Spinal cord (tissue), 9 donors: ENCODE measurements at regions not wholly inside any gene's neighbourhood (a gene's known extent, or its start where the extent isn't known, plus 50 kb on each side); places are given as distances from the start of the nearest gene placed in this dataset.

Experiments used
- DNase-seq, 6 donors: peaks; one replicate each; pipeline versions ENCODE4 v3.0.0 to v3.0.0-alpha.2; 2013 to 2015; ENCODE audit warnings: low spot score in 6 of 6, low read depth in 4 of 6
- H3K27ac ChIP-seq: one replicate; pipeline ENCODE4 v1.5.1; 2013; ENCODE audit warnings: low read depth, low read length, control low read depth
- H3K27me3 ChIP-seq: one replicate; pipeline ENCODE4 v1.6.1; 2013; ENCODE audit warnings: low read length; ENCODE audit not compliant: control insufficient read depth, insufficient read depth
- H3K36me3 ChIP-seq: one replicate; pipeline ENCODE4 v1.6.1; 2013; ENCODE audit warnings: low read length; ENCODE audit not compliant: control insufficient read depth, insufficient read depth
- H3K4me1 ChIP-seq: one replicate; pipeline ENCODE4 v1.6.1; 2013; ENCODE audit warnings: low read length; ENCODE audit not compliant: control insufficient read depth, insufficient read depth
- H3K4me3 ChIP-seq: one replicate; pipeline ENCODE4 v1.5.1; 2013; ENCODE audit warnings: low read depth, low read length, control low read depth
- H3K9me3 ChIP-seq: one replicate; pipeline ENCODE4 v1.6.1; 2013; ENCODE audit warnings: low read length; ENCODE audit not compliant: control insufficient read depth, insufficient read depth
- WGBS: methylation state at CpG from one replicate; pipeline ENCODE4 v1.1.5; 2013; ENCODE audit warnings: missing lambda C conversion rate; ENCODE audit not compliant: insufficient coverage; 5-methylcytosine and 5-hydroxymethylcytosine counted together
- donor health status: healthy.

- Histone ChIP-seq H3K27ac (no peak overlapping the region), H3K9me3 (no peaks in the 10 kb centered on the region), H3K27me3 (no peaks in the 10 kb centered on the region), H3K4me3 (no peak overlapping the region), H3K4me1 (peaks cover 6% of the 10 kb centered on the region), H3K36me3 (no peaks in the 10 kb centered on the region)
- no peak for DNase-seq
- WGBS, result 85% methylated on average over 2 of the region's 8 CpGs
Measured at GRCh38 chr5:115469904-115470516, 74.6 kb downstream of the FEM1C start.

- Histone ChIP-seq H3K27me3 (no peaks in the 10 kb centered on the region), H3K27ac (no peak overlapping the region), H3K4me3 (no peak overlapping the region), H3K36me3 (no peaks in the 10 kb centered on the region), H3K9me3 (no peaks in the 10 kb centered on the region), H3K4me1 (peaks cover 2% of the 10 kb centered on the region)
- DNase-seq, result no peak
Measured at GRCh38 chr5:115467628-115468027, 76.9 kb downstream of the FEM1C start.

DNA sequence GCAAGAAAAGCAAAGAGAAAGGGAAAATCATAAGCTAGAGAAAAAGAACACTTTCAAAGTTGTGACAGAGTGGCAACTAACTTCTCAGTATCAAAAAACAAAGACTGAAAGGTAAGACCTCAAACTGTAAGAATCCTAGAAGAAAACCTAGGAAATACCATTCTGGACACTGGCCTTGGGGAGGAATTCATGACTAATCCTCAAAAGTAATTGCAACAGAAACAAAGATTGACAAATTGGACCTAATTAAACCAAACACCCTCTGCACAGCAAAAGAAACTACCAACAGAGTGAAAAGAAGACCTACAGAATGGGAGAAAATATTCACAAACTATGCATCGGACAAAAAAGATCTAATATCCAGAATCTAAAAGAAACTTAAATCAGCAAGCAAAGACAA is 79.1 kb downstream of the FEM1C start:
- Histone ChIP-seq H3K4me3 (no peak overlapping the region), H3K9me3 (no peaks in the 10 kb centered on the region), H3K27me3 (no peaks in the 10 kb centered on the region), H3K36me3 (no peaks in the 10 kb centered on the region), H3K27ac (no peak overlapping the region), H3K4me1 (no peaks in the 10 kb centered on the region)
- DNase-seq, result no peak
- 100% methylated on average over 1 of the region's 1 CpG for WGBS

- H3K9me3 ChIP-seq, result no peaks in the 10 kb centered on the region
- H3K4me1 ChIP-seq, result no peaks in the 10 kb centered on the region
- no peaks in the 10 kb centered on the region for H3K27me3 ChIP-seq
- no peaks in the 10 kb centered on the region for H3K36me3 ChIP-seq
- H3K27ac ChIP-seq, result no peak overlapping the region
- H3K4me3 ChIP-seq, result no peak overlapping the region
- no CpG with 5 or more reads among the region's 1 CpG for WGBS
- DNase-seq, result peak in 2 of 6 donors; percentile 52 to 54
Measured at GRCh38 chr5:115463983-115464382, 80.6 kb downstream of the FEM1C start.

DNA sequence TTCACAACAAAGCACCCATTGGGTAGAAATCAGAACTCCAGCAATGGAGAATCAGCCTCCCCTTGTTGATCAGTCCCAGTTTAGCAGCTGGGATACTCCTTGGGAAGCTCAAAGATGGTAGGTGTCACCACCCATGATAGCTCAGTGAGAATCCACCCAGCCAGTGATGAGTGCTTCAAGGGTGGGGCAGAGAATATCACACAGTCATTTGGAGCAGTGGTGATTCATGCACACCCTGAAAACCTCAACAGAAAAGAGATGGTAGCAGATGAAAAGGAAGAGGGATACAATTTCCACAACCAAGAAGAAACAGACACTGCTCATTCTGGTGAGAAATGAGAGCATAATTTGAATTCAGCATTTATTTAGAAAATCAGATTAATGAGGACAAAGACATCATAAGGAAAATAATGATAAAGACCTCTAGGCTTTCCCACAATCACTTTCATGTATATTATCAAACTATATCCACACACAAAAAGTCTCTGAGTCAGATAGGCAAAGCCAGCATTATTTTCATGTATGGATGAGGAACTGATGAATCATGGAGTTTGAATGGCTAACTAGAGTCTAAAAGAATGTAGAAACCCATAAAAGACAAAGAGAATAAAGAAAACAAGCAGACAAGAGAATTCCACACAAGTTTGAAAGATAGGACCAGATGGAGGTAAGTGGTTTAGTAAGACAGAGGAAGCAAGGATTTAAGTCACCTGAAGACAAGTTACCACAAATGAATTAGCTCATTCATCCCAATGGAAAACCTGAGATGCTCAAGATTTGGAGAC is 82.9 kb downstream of the FEM1C start:
- Histone ChIP-seq H3K9me3 (no peaks in the 10 kb centered on the region), H3K27ac (no peak overlapping the region), H3K36me3 (no peaks in the 10 kb centered on the region), H3K4me1 (no peaks in the 10 kb centered on the region), H3K27me3 (no peaks in the 10 kb centered on the region), H3K4me3 (no peak overlapping the region)
- DNase-seq, result no peak

GRCh38 chr5:115461093-115461492 is 83.5 kb downstream of the FEM1C start:
- H3K4me1 ChIP-seq, result no peaks in the 10 kb centered on the region
- H3K27ac ChIP-seq, result no peak overlapping the region
- 100% methylated on average over 2 of the region's 4 CpGs for WGBS
- H3K36me3 ChIP-seq, result no peaks in the 10 kb centered on the region
- no peak overlapping the region for H3K4me3 ChIP-seq
- H3K9me3 ChIP-seq, result no peaks in the 10 kb centered on the region
- H3K27me3 ChIP-seq, result no peaks in the 10 kb centered on the region
- DNase-seq, result no peak

- 87% methylated on average over 2 of the region's 2 CpGs for WGBS
- Histone ChIP-seq H3K4me1 (no peaks in the 10 kb centered on the region), H3K9me3 (no peaks in the 10 kb centered on the region), H3K36me3 (no peaks in the 10 kb centered on the region), H3K27ac (no peak overlapping the region), H3K4me3 (no peak overlapping the region), H3K27me3 (no peaks in the 10 kb centered on the region)
- DNase-seq, result no peak
Measured at GRCh38 chr5:115460472-115460871, 84.1 kb downstream of the FEM1C start.

GRCh38 chr5:115459855-115460341 is 84.7 kb downstream of the FEM1C start:
- WGBS, result 88% methylated on average over 1 of the region's 1 CpG
- no peak overlapping the region for H3K27ac ChIP-seq
- H3K4me3 ChIP-seq, result no peak overlapping the region
- no peaks in the 10 kb centered on the region for H3K4me1 ChIP-seq
- H3K36me3 ChIP-seq, result no peaks in the 10 kb centered on the region
- DNase-seq, result no peak
- H3K27me3 ChIP-seq, result no peaks in the 10 kb centered on the region
- no peaks in the 10 kb centered on the region for H3K9me3 ChIP-seq

DNA sequence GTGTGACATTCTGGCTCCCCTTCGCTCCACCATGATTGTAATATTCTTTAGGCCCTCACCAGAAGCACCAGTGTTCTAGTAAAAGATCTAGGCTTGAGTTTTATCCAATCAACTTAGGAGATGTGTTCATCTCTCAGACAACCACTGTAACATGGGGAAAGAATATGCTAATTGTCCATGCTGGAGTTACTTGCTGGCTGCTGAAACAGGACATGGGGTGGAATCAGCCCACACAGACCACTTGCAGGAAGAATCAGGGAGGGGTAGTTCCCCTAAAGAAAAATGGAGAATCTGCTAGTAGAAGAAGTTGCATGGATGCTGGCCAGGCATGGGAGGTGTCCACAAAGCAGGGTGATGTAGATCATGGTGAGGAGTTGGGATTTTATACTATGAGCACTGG is 86.2 kb downstream of the FEM1C start:
- Histone ChIP-seq H3K9me3 (no peaks in the 10 kb centered on the region), H3K27ac (no peak overlapping the region), H3K36me3 (no peaks in the 10 kb centered on the region), H3K4me1 (no peaks in the 10 kb centered on the region), H3K27me3 (no peaks in the 10 kb centered on the region), H3K4me3 (no peak overlapping the region)
- no peak for DNase-seq
- WGBS, result no CpG with 5 or more reads among the region's 1 CpG

DNA sequence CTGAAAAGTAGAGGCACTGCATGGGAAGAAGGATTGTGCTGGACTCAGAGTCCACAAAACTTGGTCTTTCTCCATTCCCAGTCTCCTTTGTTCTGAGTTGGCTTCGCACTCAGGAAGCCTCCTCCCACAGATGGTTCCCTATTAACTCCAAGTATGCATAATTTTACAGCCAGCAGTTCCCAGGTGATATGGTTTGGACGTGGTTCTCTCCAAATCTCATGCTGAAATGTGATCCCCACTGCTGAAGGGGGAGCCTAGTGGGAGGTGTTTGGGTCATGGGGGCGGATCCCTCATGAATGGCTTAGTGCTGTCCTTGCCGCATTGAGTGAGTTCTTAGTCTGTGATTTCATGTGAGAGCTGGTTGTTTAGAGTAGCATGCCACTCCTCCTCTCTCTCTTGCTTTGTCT is 86.6 kb downstream of the FEM1C start:
- Histone ChIP-seq H3K27me3 (no peaks in the 10 kb centered on the region), H3K27ac (no peak overlapping the region), H3K4me1 (no peaks in the 10 kb centered on the region), H3K4me3 (no peak overlapping the region), H3K9me3 (no peaks in the 10 kb centered on the region), H3K36me3 (no peaks in the 10 kb centered on the region)
- no CpG with 5 or more reads among the region's 4 CpGs for WGBS
- DNase-seq, result no peak
